RWPE1 (cell line): ENCODE measurements at regions not wholly inside any gene's neighbourhood (a gene's known extent, or its start where the extent isn't known, plus 50 kb on each side); places are given as distances from the start of the nearest gene placed in this dataset.

ENCODE experiments used
- CTCF ChIA-PET: fragments of 350-600 bp; sonication (Branson Sonifier 250); formaldehyde crosslinking; extraction: SDS; loops from one replicate; lab custom pipeline; 2021; lab: Yijun Ruan, JAX
- POLR2A ChIA-PET: fragments of 400-600 bp; formaldehyde crosslinking; extraction: SDS; loops from one replicate; lab custom pipeline; 2020; ENCODE audit warnings: antibody characterized with exemption; ENCODE audit not compliant: low non-redundant PET; lab: Yijun Ruan, JAX
- DNase-seq: peaks from one replicate; pipeline ENCODE4 v3.0.0; 2012; ENCODE audit warnings: low spot score
- H3K27ac ChIP-seq: fragments of 450-650 bp; 2 replicates; pipeline ENCODE4 v1.5.1; 2017
- TF ChIP-seq, protein P1 (sequence below): fragments of 450-650 bp; conservative IDR thresholded peaks from 2 replicates; pipeline ENCODE4 v1.5.1; 2017; ENCODE audit warnings: low read depth, mild to moderate bottlenecking

DNA sequence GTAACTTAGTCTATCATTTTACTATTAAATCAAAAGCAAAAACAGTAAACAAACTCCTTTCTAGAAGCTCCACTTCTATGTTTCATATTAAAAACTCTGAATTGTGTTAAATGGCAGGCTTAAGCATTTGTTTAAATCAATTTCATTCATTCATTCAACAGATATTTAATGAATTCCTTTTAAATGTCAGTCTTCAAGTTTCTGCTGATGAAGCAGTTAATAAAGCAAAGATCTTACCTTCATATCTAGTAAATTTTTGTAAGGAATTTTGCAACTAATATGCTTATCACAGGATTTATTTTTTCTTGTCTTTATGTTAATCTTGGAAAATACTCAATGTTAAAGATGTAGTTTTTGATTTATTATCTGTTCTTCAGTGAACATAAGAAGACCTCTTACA is 54.1 kb upstream of the RGS18 start:
- DNase-seq: no peak
- H3K27ac ChIP-seq: no peak overlapping the region
- POLR2A ChIA-PET: no interaction called here
- CTCF ChIA-PET: interaction anchor here (0.6 kb wide), 1 partner anchor 1302 kb away, joined by 4 read pairs; no protein-coding TSS in a partner anchor
- TF ChIP-seq, protein P1, sequence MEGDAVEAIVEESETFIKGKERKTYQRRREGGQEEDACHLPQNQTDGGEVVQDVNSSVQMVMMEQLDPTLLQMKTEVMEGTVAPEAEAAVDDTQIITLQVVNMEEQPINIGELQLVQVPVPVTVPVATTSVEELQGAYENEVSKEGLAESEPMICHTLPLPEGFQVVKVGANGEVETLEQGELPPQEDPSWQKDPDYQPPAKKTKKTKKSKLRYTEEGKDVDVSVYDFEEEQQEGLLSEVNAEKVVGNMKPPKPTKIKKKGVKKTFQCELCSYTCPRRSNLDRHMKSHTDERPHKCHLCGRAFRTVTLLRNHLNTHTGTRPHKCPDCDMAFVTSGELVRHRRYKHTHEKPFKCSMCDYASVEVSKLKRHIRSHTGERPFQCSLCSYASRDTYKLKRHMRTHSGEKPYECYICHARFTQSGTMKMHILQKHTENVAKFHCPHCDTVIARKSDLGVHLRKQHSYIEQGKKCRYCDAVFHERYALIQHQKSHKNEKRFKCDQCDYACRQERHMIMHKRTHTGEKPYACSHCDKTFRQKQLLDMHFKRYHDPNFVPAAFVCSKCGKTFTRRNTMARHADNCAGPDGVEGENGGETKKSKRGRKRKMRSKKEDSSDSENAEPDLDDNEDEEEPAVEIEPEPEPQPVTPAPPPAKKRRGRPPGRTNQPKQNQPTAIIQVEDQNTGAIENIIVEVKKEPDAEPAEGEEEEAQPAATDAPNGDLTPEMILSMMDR: no peak

DNA sequence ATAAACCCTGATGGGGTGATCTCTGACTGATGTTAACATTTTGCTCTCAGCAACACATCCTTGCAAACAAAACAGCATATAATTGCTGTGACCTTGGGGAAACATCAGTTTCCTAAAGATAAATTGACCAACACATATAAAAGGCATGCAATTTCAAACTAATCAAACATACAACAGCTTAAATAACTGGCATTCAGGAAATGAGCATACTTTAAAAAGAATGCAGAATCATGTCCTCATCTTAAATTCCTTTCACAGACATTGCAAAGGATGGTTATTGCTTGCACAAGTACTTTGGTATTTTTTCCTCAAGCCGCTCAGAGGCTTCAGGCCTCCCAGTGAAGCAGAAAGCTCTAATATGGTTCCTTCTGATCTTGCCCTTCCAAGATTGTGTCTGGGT is 53.4 kb upstream of the RGS18 start:
- ChIA-PET CTCF (no interaction called here), POLR2A (no interaction called here)
- TF ChIP-seq, protein P1: no peak
- no peak for DNase-seq
- no peak overlapping the region for H3K27ac ChIP-seq

DNA sequence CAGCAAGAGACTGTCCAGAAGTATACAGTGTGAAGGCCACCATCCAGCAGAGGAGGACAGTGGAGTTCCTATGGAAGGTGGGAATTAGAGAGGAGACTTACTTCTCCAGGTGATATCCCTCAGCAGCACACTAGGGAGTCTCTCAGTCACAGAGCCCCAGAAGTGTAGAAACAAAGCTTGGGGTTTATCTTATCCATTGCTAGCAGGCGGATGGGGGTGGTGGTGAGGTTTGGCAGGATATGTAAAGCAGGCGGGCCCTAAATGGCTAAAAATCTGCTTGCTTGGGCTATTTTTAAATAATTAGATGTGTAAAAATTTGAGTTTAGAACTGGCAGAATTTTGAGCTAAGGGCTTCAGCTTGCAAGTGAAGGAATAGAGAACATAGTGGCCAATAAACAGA is 50.1 kb upstream of the RGS18 start:
- H3K27ac ChIP-seq: no peak overlapping the region
- CTCF ChIA-PET: interaction anchor here (0.6 kb wide), 1 partner anchor 338 kb away, joined by 3 read pairs; no protein-coding TSS in a partner anchor
- POLR2A ChIA-PET: no interaction called here
- TF ChIP-seq, protein P1: no peak
- no peak for DNase-seq
